Tibial nerve (tissue), 4 donors: ENCODE measurements at regions not wholly inside any gene's neighbourhood (a gene's known extent, or its start where the extent isn't known, plus 50 kb on each side); places are given as distances from the start of the nearest gene placed in this dataset.

Source experiments
- DNase-seq, 2 donors: peaks; one replicate each; pipeline ENCODE4 v3.0.0-alpha.2; 2019; ENCODE audit warnings: low spot score in 2 of 2
- H3K27ac ChIP-seq, 4 donors: fragments of 200-600 bp; sonication (generic) in 3 of 4; one replicate each; pipeline ENCODE4 v1.5.1; 2017 to 2019; ENCODE audit warnings: mild to moderate bottlenecking in 1 of 4
- H3K27me3 ChIP-seq, 2 donors: fragments of 200-600 bp; sonication (generic) in 1 of 2; one replicate each; pipeline versions ENCODE4 v1.5.1 to v1.6.0; 2017 to 2019
- H3K36me3 ChIP-seq, 3 donors: fragments of 200-600 bp; sonication (generic); one replicate each; pipeline ENCODE4 v1.5.1; 2018 to 2019
- H3K4me1 ChIP-seq, 4 donors: fragments of 200-600 bp; sonication (generic) in 3 of 4; one replicate each; pipeline ENCODE4 v1.5.1; 2017 to 2019
- H3K4me3 ChIP-seq, 4 donors: fragments of 200-600 bp; sonication (generic) in 3 of 4; one replicate each; pipeline ENCODE4 v1.5.1; 2017 to 2019; ENCODE audit warnings: mild to moderate bottlenecking in 1 of 4, moderate library complexity in 1 of 4
- H3K9me3 ChIP-seq, 4 donors: fragments of 200-600 bp; sonication (generic) in 3 of 4; one replicate each; pipeline ENCODE4 v1.5.1; 2017 to 2019
- CTCF ChIP-seq, 5 experiments: fragments of 200-600 bp in 3 of 5; fragments of 450-650 bp in 2 of 5; sonication (generic) in 3 of 5; IDR thresholded peaks; one replicate each; pipeline ENCODE4 v1.5.1; 2016 to 2019; ENCODE audit warnings: antibody characterized with exemption in 5 of 5, mild to moderate bottlenecking in 3 of 5, moderate library complexity in 2 of 5
- EP300 ChIP-seq, 2 donors: sonication (generic); formaldehyde crosslinking; IDR thresholded peaks; one replicate each; pipeline ENCODE4 v1.6.1; 2017; ENCODE audit warnings: antibody characterized with exemption in 2 of 2, mild to moderate bottlenecking in 1 of 2
- POLR2A ChIP-seq, 2 donors: fragments of 450-650 bp; IDR thresholded peaks; one replicate each; pipeline ENCODE4 v1.6.1; 2017; ENCODE audit warnings: antibody characterized with exemption in 2 of 2, mild to moderate bottlenecking in 2 of 2, moderate library complexity in 2 of 2
- whole genome bisulfite sequencing, 2 donors: methylation state at CpG; one replicate each; pipeline ENCODE4 v1.1.5; 2018; 5-methylcytosine and 5-hydroxymethylcytosine counted together

- no peak overlapping the region for H3K4me3 ChIP-seq
- no peaks in the 10 kb centered on the region for H3K36me3 ChIP-seq
- no peak overlapping the region for H3K27ac ChIP-seq
- H3K9me3 ChIP-seq: no peaks in the 10 kb centered on the region
- H3K27me3 ChIP-seq: peaks cover 0 to 61% of the 10 kb centered on the region in 2 donors
- 52 to 60% methylated on average over 5 of the region's 5 CpGs for WGBS, 2 donors
- DNase-seq: no peak
- TF ChIP-seq CTCF (IDR thresholded peaks at IDR 0.05) (no peak), EP300 (IDR thresholded peaks at IDR 0.05) (no peak), POLR2A (IDR thresholded peaks at IDR 0.05) (no peak)
- no peaks in the 10 kb centered on the region for H3K4me1 ChIP-seq
Observed at GRCh38 chr13:99908140-99908803, 63.3 kb downstream of the ZIC5 start.

DNA sequence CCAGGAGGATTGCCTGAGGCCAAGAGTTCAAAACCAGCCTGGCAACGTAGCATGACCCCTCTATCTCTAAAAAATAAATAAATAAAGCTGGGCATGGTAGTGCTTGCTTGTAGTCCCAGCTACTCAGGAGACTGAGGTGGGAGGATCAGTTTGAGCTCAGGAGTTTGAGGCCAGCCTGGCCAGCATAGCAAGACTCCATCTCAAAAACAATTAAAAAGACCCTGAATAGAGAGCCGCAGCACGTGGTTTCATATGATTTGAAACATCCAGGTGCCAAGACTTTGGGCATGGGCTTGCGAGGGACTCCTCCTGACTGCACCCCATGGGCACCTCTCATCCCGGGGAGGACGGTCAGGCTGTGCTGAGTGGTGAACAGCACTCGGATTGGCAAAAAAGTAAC is 63.9 kb downstream of the ZIC5 start:
- H3K27me3 ChIP-seq: peaks cover 0 to 55% of the 10 kb centered on the region in 2 donors
- 84 to 90% methylated on average over 7 of the region's 7 CpGs for WGBS, 2 donors
- no peak for TF ChIP-seq CTCF (IDR thresholded peaks at IDR 0.05)
- no peak for TF ChIP-seq EP300 (IDR thresholded peaks at IDR 0.05)
- TF ChIP-seq POLR2A (IDR thresholded peaks at IDR 0.05): no peak
- H3K4me3 ChIP-seq: no peak overlapping the region
- no peaks in the 10 kb centered on the region for H3K9me3 ChIP-seq
- no peaks in the 10 kb centered on the region for H3K36me3 ChIP-seq
- no peak overlapping the region for H3K27ac ChIP-seq
- no peak for DNase-seq
- no peaks in the 10 kb centered on the region for H3K4me1 ChIP-seq

- no peak for TF ChIP-seq EP300 (IDR thresholded peaks at IDR 0.05)
- 90 to 96% methylated on average over 2 of the region's 2 CpGs for WGBS, 2 donors
- no peaks in the 10 kb centered on the region for H3K9me3 ChIP-seq
- no peak for DNase-seq
- H3K27ac ChIP-seq: no peak overlapping the region
- H3K36me3 ChIP-seq: no peaks in the 10 kb centered on the region
- H3K4me1 ChIP-seq: no peaks in the 10 kb centered on the region
- no peak overlapping the region for H3K4me3 ChIP-seq
- H3K27me3 ChIP-seq: peaks cover 0 to 49% of the 10 kb centered on the region in 2 donors
Observed at GRCh38 chr13:99907038-99907437, 64.5 kb downstream of the ZIC5 start.

- Histone ChIP-seq H3K27me3 (peaks cover 0 to 45% of the 10 kb centered on the region in 2 donors), H3K9me3 (no peaks in the 10 kb centered on the region), H3K4me3 (no peak overlapping the region), H3K36me3 (no peaks in the 10 kb centered on the region), H3K4me1 (no peaks in the 10 kb centered on the region), H3K27ac (no peak overlapping the region)
- DNase-seq: no peak
- no peak for TF ChIP-seq CTCF (IDR thresholded peaks at IDR 0.05)
- TF ChIP-seq POLR2A (IDR thresholded peaks at IDR 0.05): no peak
- TF ChIP-seq EP300 (IDR thresholded peaks at IDR 0.05): no peak
- 65 to 78% methylated on average over 4 of the region's 4 CpGs for WGBS, 2 donors
Observed at GRCh38 chr13:99905814-99906213, 65.8 kb downstream of the ZIC5 start.

- Histone ChIP-seq H3K36me3 (no peaks in the 10 kb centered on the region), H3K27me3 (peaks cover 0 to 51% of the 10 kb centered on the region in 2 donors), H3K9me3 (no peaks in the 10 kb centered on the region), H3K27ac (no peak overlapping the region), H3K4me3 (no peak overlapping the region), H3K4me1 (no peaks in the 10 kb centered on the region)
- WGBS, 2 donors: 75 to 82% methylated on average over 5 of the region's 5 CpGs
- DNase-seq: no peak
- TF ChIP-seq POLR2A (IDR thresholded peaks at IDR 0.05): no peak
- no peak for TF ChIP-seq CTCF (IDR thresholded peaks at IDR 0.05)
- no peak for TF ChIP-seq EP300 (IDR thresholded peaks at IDR 0.05)
Observed at GRCh38 chr13:99905224-99905623, 66.3 kb downstream of the ZIC5 start.
